Panc1 (cell line): ENCODE measurements at regions not wholly inside any gene's neighbourhood (a gene's known extent, or its start where the extent isn't known, plus 50 kb on each side); places are given as distances from the start of the nearest gene placed in this dataset.

ENCODE experiments used
- ATAC-seq: fragments of 200-7000 bp; cut with Tn5 transposase; 2 replicates; pipeline ENCODE4 v1.9.1; 2020; ENCODE audit warnings: mild to moderate bottlenecking, moderate library complexity
- BruUV-seq: library from RNA; stranded (reverse); fragments of 400-500 nt; replicated peaks from 2 replicates; lab custom pipeline; 2021; lab: Mats Ljungman, UMichigan
- CTCF ChIA-PET: fragments of 300-600 bp; sonication (Branson Sonifier 250); formaldehyde crosslinking; loops from one replicate; lab custom pipeline; 2022; ENCODE audit warnings: antibody characterized with exemption; lab: Charles Lee
- POLR2A ChIA-PET: fragments of 300-600 bp; sonication (Branson Sonifier 250); formaldehyde crosslinking; loops from one replicate; lab custom pipeline; 2022; ENCODE audit warnings: antibody characterized with exemption; lab: Charles Lee
- DNase-seq: peaks from one replicate; pipeline ENCODE4 v3.0.0-alpha.2; 2010; ENCODE audit warnings: low read depth, low spot score
- H3K27ac ChIP-seq: 2 replicates; pipeline ENCODE4 v1.5.1; 2011; ENCODE audit warnings: mild to moderate bottlenecking, low read length, inconsistent platforms
- H3K27me3 ChIP-seq: fragments of 200-500 bp; sonication (Bioruptor generic); 2 replicates; pipeline ENCODE4 v1.6.0; 2014; ENCODE audit warnings: low read length, inconsistent platforms; ENCODE audit not compliant: control insufficient read depth, insufficient read depth
- H3K36me3 ChIP-seq: fragments of 200-500 bp; sonication (Bioruptor generic); 2 replicates; pipeline ENCODE4 v1.5.1; 2014; ENCODE audit warnings: inconsistent platforms, mild to moderate bottlenecking, low read length, moderate library complexity; ENCODE audit not compliant: control insufficient read depth, insufficient read depth
- H3K4me1 ChIP-seq: 2 replicates; pipeline ENCODE4 v1.5.1; 2011; ENCODE audit warnings: inconsistent platforms, mild to moderate bottlenecking, low read length, moderate library complexity; ENCODE audit not compliant: control insufficient read depth, insufficient read depth
- H3K4me3 ChIP-seq, 2 experiments: 2 replicates each; pipeline ENCODE4 v1.5.1; 2011 to 2012; ENCODE audit warnings: low read depth in 2 of 2, low read length in 2 of 2, mild to moderate bottlenecking in 2 of 2, inconsistent platforms in 1 of 2, moderate library complexity in 1 of 2
- H3K9me3 ChIP-seq: fragments of 200-500 bp; sonication (Bioruptor generic); 2 replicates; pipeline ENCODE4 v1.5.1; 2014; ENCODE audit warnings: low read depth, mild to moderate bottlenecking, inconsistent platforms, low read length, moderate library complexity; ENCODE audit not compliant: control insufficient read depth, insufficient read depth
- POLR2AphosphoS5 ChIP-seq: IDR thresholded peaks from 2 replicates; pipeline ENCODE4 v1.6.1; 2012; ENCODE audit warnings: mild to moderate bottlenecking, low read depth, low read length, moderate library complexity
- SIN3A ChIP-seq: IDR thresholded peaks from 2 replicates; pipeline ENCODE4 v1.6.1; 2012; ENCODE audit warnings: low read depth, mild to moderate bottlenecking, low read length, moderate library complexity, borderline replicate concordance; ENCODE audit not compliant: insufficient read depth
- TCF7L2 ChIP-seq: IDR thresholded peaks from 2 replicates; pipeline ENCODE4 v1.6.1; 2011; ENCODE audit warnings: mild to moderate bottlenecking, low read depth, low read length, inconsistent platforms
- in situ Hi-C: cut with HindIII; loops from 2 replicates; pipeline ENCODE4 v1.10.0; 2016; ENCODE audit warnings: low sequenced_read_pairs, low pct_unique_long_range_greater_than_20kb
- intact Hi-C: fragments of 100-400 bp; cut with micrococcal nuclease; formaldehyde crosslinking; loops from one replicate; pipeline ENCODE4 v1.10.0; 2022; ENCODE audit not compliant: unreplicated experiment
- TF ChIP-seq, protein P1 (sequence below), 2 experiments: IDR thresholded peaks; 2 replicates each; pipeline ENCODE4 v1.6.1; 2011 to 2012; ENCODE audit warnings: low read depth in 2 of 2, control low read depth in 1 of 2, low read length in 1 of 2, mild to moderate bottlenecking in 1 of 2, moderate library complexity in 1 of 2; ENCODE audit not compliant: insufficient read depth in 1 of 2
- TF ChIP-seq, protein P2 (sequence below): fragments of 450-650 bp; IDR thresholded peaks from 2 replicates; pipeline ENCODE4 v1.5.1; 2017; ENCODE audit warnings: mild to moderate bottlenecking

DNA sequence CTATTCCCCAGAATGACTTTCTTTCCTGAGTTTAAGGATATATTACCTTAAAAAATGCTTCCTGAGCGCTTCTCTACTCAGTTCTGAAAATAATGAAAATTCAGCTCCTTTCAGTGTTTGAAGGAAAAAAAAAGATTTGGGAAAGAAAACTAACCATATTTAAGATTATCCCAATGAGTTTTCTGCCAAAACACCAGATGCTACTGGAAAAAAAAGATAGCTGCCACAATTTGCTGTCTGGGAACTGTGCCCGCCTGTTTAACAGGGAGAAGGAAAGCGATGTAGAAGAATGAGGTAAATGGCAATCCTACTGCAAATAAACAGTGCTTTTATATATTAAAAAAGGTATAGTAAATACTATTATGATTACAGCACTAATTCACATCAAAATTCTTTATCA lies 367.6 kb upstream of the PRICKLE1 start:
- Histone ChIP-seq H3K9me3 (no peaks in the 10 kb centered on the region), H3K4me3 (no peak overlapping the region), H3K27ac (no peak overlapping the region; the same call in 1 of the 2 replicates), H3K36me3 (no peaks in the 10 kb centered on the region), H3K27me3 (no peaks in the 10 kb centered on the region), H3K4me1 (no peaks in the 10 kb centered on the region)
- in situ Hi-C loops (no loop called here), intact Hi-C loops (no loop called here)
- no TSS peak for BruUV-seq
- POLR2A ChIA-PET = no interaction called here
- ATAC-seq (no peak), DNase-seq (no peak)
- TF ChIP-seq SIN3A (no peak), POLR2AphosphoS5 (no peak), TCF7L2 (no peak)
- TF ChIP-seq, protein P1, sequence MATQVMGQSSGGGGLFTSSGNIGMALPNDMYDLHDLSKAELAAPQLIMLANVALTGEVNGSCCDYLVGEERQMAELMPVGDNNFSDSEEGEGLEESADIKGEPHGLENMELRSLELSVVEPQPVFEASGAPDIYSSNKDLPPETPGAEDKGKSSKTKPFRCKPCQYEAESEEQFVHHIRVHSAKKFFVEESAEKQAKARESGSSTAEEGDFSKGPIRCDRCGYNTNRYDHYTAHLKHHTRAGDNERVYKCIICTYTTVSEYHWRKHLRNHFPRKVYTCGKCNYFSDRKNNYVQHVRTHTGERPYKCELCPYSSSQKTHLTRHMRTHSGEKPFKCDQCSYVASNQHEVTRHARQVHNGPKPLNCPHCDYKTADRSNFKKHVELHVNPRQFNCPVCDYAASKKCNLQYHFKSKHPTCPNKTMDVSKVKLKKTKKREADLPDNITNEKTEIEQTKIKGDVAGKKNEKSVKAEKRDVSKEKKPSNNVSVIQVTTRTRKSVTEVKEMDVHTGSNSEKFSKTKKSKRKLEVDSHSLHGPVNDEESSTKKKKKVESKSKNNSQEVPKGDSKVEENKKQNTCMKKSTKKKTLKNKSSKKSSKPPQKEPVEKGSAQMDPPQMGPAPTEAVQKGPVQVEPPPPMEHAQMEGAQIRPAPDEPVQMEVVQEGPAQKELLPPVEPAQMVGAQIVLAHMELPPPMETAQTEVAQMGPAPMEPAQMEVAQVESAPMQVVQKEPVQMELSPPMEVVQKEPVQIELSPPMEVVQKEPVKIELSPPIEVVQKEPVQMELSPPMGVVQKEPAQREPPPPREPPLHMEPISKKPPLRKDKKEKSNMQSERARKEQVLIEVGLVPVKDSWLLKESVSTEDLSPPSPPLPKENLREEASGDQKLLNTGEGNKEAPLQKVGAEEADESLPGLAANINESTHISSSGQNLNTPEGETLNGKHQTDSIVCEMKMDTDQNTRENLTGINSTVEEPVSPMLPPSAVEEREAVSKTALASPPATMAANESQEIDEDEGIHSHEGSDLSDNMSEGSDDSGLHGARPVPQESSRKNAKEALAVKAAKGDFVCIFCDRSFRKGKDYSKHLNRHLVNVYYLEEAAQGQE (IDR thresholded peaks at IDR 0.05; ENCODE audit: insufficient read depth in 1 of 2, low read depth in 2 of 2, low read length in 1 of 2) = no peak
- TF ChIP-seq, protein P2, sequence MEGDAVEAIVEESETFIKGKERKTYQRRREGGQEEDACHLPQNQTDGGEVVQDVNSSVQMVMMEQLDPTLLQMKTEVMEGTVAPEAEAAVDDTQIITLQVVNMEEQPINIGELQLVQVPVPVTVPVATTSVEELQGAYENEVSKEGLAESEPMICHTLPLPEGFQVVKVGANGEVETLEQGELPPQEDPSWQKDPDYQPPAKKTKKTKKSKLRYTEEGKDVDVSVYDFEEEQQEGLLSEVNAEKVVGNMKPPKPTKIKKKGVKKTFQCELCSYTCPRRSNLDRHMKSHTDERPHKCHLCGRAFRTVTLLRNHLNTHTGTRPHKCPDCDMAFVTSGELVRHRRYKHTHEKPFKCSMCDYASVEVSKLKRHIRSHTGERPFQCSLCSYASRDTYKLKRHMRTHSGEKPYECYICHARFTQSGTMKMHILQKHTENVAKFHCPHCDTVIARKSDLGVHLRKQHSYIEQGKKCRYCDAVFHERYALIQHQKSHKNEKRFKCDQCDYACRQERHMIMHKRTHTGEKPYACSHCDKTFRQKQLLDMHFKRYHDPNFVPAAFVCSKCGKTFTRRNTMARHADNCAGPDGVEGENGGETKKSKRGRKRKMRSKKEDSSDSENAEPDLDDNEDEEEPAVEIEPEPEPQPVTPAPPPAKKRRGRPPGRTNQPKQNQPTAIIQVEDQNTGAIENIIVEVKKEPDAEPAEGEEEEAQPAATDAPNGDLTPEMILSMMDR = no peak
- CTCF ChIA-PET = no interaction called here

DNA sequence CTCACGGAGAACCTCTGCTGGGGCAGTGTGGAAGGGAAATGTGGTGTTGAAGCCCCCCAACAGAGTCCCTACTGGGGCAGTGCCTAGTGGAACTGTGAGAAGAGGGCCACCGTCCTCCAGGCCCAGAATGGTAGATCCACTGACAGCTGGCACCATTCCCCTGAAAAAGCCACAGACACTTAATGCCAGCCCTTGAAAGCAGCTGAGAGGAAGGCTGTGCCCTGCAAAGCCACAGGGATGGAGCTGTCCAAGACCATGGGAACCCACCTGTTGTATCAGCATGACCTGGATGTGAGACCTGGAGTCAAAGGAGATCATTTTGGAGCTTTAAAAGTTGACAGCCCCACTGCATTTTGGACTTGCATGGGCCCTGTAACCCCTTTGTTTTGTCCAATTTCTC lies 363.5 kb upstream of the PRICKLE1 start:
- TF ChIP-seq, protein P2 = no peak
- TF ChIP-seq POLR2AphosphoS5 = no peak
- TF ChIP-seq SIN3A = no peak
- TF ChIP-seq, protein P1 (IDR thresholded peaks at IDR 0.05; ENCODE audit: insufficient read depth in 1 of 2, low read depth in 2 of 2, low read length in 1 of 2) = no peak
- TF ChIP-seq TCF7L2 = no peak
- DNase-seq = no peak
- ATAC-seq = no peak
- no peak overlapping the region for H3K27ac ChIP-seq
- H3K36me3 ChIP-seq = no peaks in the 10 kb centered on the region
- POLR2A ChIA-PET = no interaction called here
- H3K4me3 ChIP-seq = no peak overlapping the region
- no peaks in the 10 kb centered on the region for H3K9me3 ChIP-seq
- in situ Hi-C loops = no loop called here
- no peaks in the 10 kb centered on the region for H3K27me3 ChIP-seq
- CTCF ChIA-PET = no interaction called here
- intact Hi-C loops = no loop called here
- no peaks in the 10 kb centered on the region for H3K4me1 ChIP-seq
- BruUV-seq = no TSS peak
